IMR-90 (cell line): ENCODE measurements at regions not wholly inside any gene's neighbourhood (a gene's known extent, or its start where the extent isn't known, plus 50 kb on each side); places are given as distances from the start of the nearest gene placed in this dataset.

Experiments
- ATAC-seq: fragments of 200-7000 bp; cut with Tn5 transposase; 2 replicates; pipeline ENCODE4 v1.9.1; 2020; ENCODE audit warnings: low read depth, mild to moderate bottlenecking, moderate library complexity
- BruUV-seq: library from RNA; stranded (reverse); fragments of 400-500 nt; replicated peaks from 2 replicates; lab custom pipeline; 2021; lab: Mats Ljungman, UMichigan
- CTCF ChIA-PET: fragments of 300-600 bp; formaldehyde crosslinking; extraction: SDS; loops from one replicate; lab custom pipeline; 2021; ENCODE audit warnings: antibody characterized with exemption; lab: Yijun Ruan, JAX
- POLR2A ChIA-PET: fragments of 300-600 bp; sonication (Branson Sonifier 250); formaldehyde crosslinking; loops from one replicate; lab custom pipeline; 2022; ENCODE audit warnings: antibody characterized with exemption; ENCODE audit not compliant: unreplicated experiment; lab: Charles Lee
- DNase-seq: peaks from one replicate; pipeline ENCODE4 v3.0.0; 2013
- H2AFZ ChIP-seq: replicated peaks from 2 replicates; pipeline ENCODE3; 2013; ENCODE audit warnings: low read length, mild to moderate bottlenecking; ENCODE audit not compliant: poor library complexity
- H2AK5ac ChIP-seq: 2 replicates; pipeline ENCODE4 v1.6.1; 2013; ENCODE audit warnings: low read depth, low read length, inconsistent platforms
- H2AK9ac ChIP-seq: replicated peaks from 2 replicates; pipeline ENCODE3; 2013; ENCODE audit warnings: mild to moderate bottlenecking, low read depth, low read length, moderate library complexity; ENCODE audit not compliant: poor library complexity
- H2BK120ac ChIP-seq: 2 replicates; pipeline ENCODE4 v1.6.1; 2013; ENCODE audit warnings: low read depth, low read length, inconsistent platforms
- H2BK15ac ChIP-seq: 3 replicates; pipeline ENCODE4 v1.6.1; 2013; ENCODE audit warnings: low read depth, low read length, inconsistent platforms
- H2BK20ac ChIP-seq: 2 replicates; pipeline ENCODE4 v1.6.1; 2013; ENCODE audit warnings: low read depth, mild to moderate bottlenecking, inconsistent platforms, low read length, moderate library complexity
- H2BK5ac ChIP-seq: 2 replicates; pipeline ENCODE4 v1.6.1; 2013; ENCODE audit warnings: mild to moderate bottlenecking, low read depth, low read length, inconsistent platforms; ENCODE audit not compliant: poor library complexity, severe bottlenecking
- H3K14ac ChIP-seq: replicated peaks from 2 replicates; pipeline ENCODE4 v1.6.1; 2013; ENCODE audit warnings: low read depth, low read length, inconsistent platforms
- H3K18ac ChIP-seq: 2 replicates; pipeline ENCODE4 v1.6.1; 2013; ENCODE audit warnings: low read depth, low read length, control low read depth
- H3K23ac ChIP-seq: 2 replicates; pipeline ENCODE4 v1.6.1; 2013; ENCODE audit warnings: low read depth, low read length, inconsistent platforms
- H3K27ac ChIP-seq: 2 replicates; pipeline ENCODE4 v1.5.1; 2013; ENCODE audit warnings: mild to moderate bottlenecking, control low read depth, low read length; ENCODE audit not compliant: insufficient read depth
- H3K27me3 ChIP-seq: 2 replicates; pipeline ENCODE4 v1.6.1; 2013; ENCODE audit warnings: low read length; ENCODE audit not compliant: control insufficient read depth, insufficient read depth
- H3K36me3 ChIP-seq: 2 replicates; pipeline ENCODE4 v1.6.1; 2013; ENCODE audit warnings: low read length, mixed read lengths; ENCODE audit not compliant: control insufficient read depth, insufficient read depth
- H3K4ac ChIP-seq: 2 replicates; pipeline ENCODE4 v1.6.1; 2013; ENCODE audit warnings: low read depth, low read length, inconsistent platforms
- H3K4me1 ChIP-seq: 2 replicates; pipeline ENCODE4 v1.6.1; 2013; ENCODE audit warnings: low read length, mixed read lengths; ENCODE audit not compliant: control insufficient read depth, insufficient read depth
- H3K4me2 ChIP-seq: 2 replicates; pipeline ENCODE4 v1.6.1; 2013; ENCODE audit warnings: low read depth, mild to moderate bottlenecking, control low read depth, low read length, moderate library complexity
- H3K4me3 ChIP-seq: 2 replicates; pipeline ENCODE4 v1.5.1; 2013; ENCODE audit warnings: low read depth, mild to moderate bottlenecking, control low read depth, low read length, moderate library complexity; ENCODE audit not compliant: insufficient read depth
- H3K56ac ChIP-seq: 2 replicates; pipeline ENCODE4 v1.6.1; 2013; ENCODE audit warnings: low read length, inconsistent platforms; ENCODE audit not compliant: insufficient read depth; ENCODE audit errors: extremely low read depth
- H3K79me1 ChIP-seq, 2 experiments: 2 replicates each; pipeline ENCODE4 v1.6.1; 2013; ENCODE audit warnings: low read length in 2 of 2, inconsistent platforms in 1 of 2, low read depth in 1 of 2
- H3K9ac ChIP-seq: 2 replicates; pipeline ENCODE4 v1.6.1; 2013; ENCODE audit warnings: low read depth, low read length, control low read depth
- H3K9me1 ChIP-seq: 2 replicates; pipeline ENCODE4 v1.6.1; 2013; ENCODE audit warnings: low read length, inconsistent platforms; ENCODE audit not compliant: insufficient read depth
- H3K9me3 ChIP-seq: 2 replicates; pipeline ENCODE4 v1.6.1; 2013; ENCODE audit warnings: low read length; ENCODE audit not compliant: control insufficient read depth, insufficient read depth
- H4K20me1 ChIP-seq: 2 replicates; pipeline ENCODE4 v1.6.1; 2013; ENCODE audit warnings: low read length, inconsistent platforms; ENCODE audit not compliant: insufficient read depth
- H4K5ac ChIP-seq: 2 replicates; pipeline ENCODE4 v1.6.1; 2013; ENCODE audit warnings: mild to moderate bottlenecking, low read depth, low read length, control low read depth
- H4K8ac ChIP-seq, 2 experiments: 2 replicates each; pipeline ENCODE4 v1.6.1; 2013; ENCODE audit warnings: low read depth in 2 of 2, low read length in 2 of 2, control low read depth in 1 of 2, inconsistent platforms in 1 of 2
- H4K91ac ChIP-seq: 2 replicates; pipeline ENCODE4 v1.6.1; 2013; ENCODE audit warnings: low read depth, low read length, inconsistent platforms; ENCODE audit not compliant: insufficient read depth
- BHLHE40 ChIP-seq: fragments of 150-350 bp; IDR thresholded peaks from 2 replicates; pipeline ENCODE4 v1.6.1; 2016; ENCODE audit warnings: mild to moderate bottlenecking, low read depth, low read length
- CEBPB ChIP-seq: IDR thresholded peaks from 2 replicates; pipeline ENCODE4 v1.6.1; 2012; ENCODE audit warnings: low read depth, low read length, improper control_type of control experiment
- CHD1 ChIP-seq: IDR thresholded peaks from 2 replicates; pipeline ENCODE4 v1.6.1; 2012; ENCODE audit warnings: low read depth, low read length, improper control_type of control experiment
- ELK1 ChIP-seq: fragments of 150-350 bp; IDR thresholded peaks from 2 replicates; pipeline ENCODE4 v1.6.1; 2016; ENCODE audit warnings: low read depth, mild to moderate bottlenecking, low read length, moderate library complexity, borderline replicate concordance
- FOS ChIP-seq: fragments of 150-350 bp; IDR thresholded peaks from 2 replicates; pipeline ENCODE4 v1.6.1; 2016; ENCODE audit warnings: low read depth, low read length
- MAFK ChIP-seq: IDR thresholded peaks from 2 replicates; pipeline ENCODE4 v1.6.1; 2012; ENCODE audit warnings: low read depth, low read length, improper control_type of control experiment
- MAZ ChIP-seq: IDR thresholded peaks from 2 replicates; pipeline ENCODE4 v1.6.1; 2012; ENCODE audit warnings: low read depth, mild to moderate bottlenecking, low read length, improper control_type of control experiment, moderate library complexity, borderline replicate concordance
- MXI1 ChIP-seq: IDR thresholded peaks from 2 replicates; pipeline ENCODE4 v1.6.1; 2012; ENCODE audit warnings: low read depth, mild to moderate bottlenecking, low read length, moderate library complexity, borderline replicate concordance
- NFE2L2 ChIP-seq: fragments of 150-350 bp; IDR thresholded peaks from 2 replicates; pipeline ENCODE4 v1.6.1; 2016; ENCODE audit warnings: low read depth, mild to moderate bottlenecking, low read length
- POLR2A ChIP-seq: IDR thresholded peaks from 2 replicates; pipeline ENCODE4 v1.6.1; 2012; ENCODE audit warnings: mild to moderate bottlenecking, low read depth, low read length
- RFX5 ChIP-seq: IDR thresholded peaks from 2 replicates; pipeline ENCODE4 v1.8.0; 2012; ENCODE audit warnings: low read depth, mild to moderate bottlenecking, low read length, moderate library complexity
- SMC3 ChIP-seq: fragments of 150-350 bp; IDR thresholded peaks from 2 replicates; pipeline ENCODE4 v1.6.1; 2016; ENCODE audit warnings: low read depth, mild to moderate bottlenecking, antibody characterized with exemption, low read length, moderate library complexity
- USF2 ChIP-seq: fragments of 150-350 bp; IDR thresholded peaks from 2 replicates; pipeline ENCODE4 v1.6.1; 2017; ENCODE audit warnings: mild to moderate bottlenecking, antibody characterized with exemption, low read length, low read depth
- WGBS, 2 experiments: methylation state at CpG; one replicate each; pipeline versions ENCODE4 v1.1.5 to v1.1.7; 2013; ENCODE audit warnings: missing lambda C conversion rate in 2 of 2; ENCODE audit not compliant: insufficient read length in 1 of 2; ENCODE audit errors: extremely low coverage in 2 of 2; 5-methylcytosine and 5-hydroxymethylcytosine counted together
- dilution Hi-C: fragments of 300-500 bp; cut with HindIII; formaldehyde crosslinking; loops from one replicate; pipeline ENCODE4 v1.14.3; 2018; ENCODE audit warnings: low sequenced_read_pairs; ENCODE audit not compliant: unreplicated experiment
- in situ Hi-C: fragments of 300-500 bp; cut with MboI; formaldehyde crosslinking; loops from 3 replicates; pipeline ENCODE4 v1.14.3; 2019; ENCODE audit warnings: low sequenced_read_pairs, inconsistent platforms, mixed read lengths
- intact Hi-C: fragments of 100-400 bp; cut with micrococcal nuclease; formaldehyde crosslinking; loops from 2 replicates; pipeline ENCODE4 v1.10.0; 2022

- H3K79me1 ChIP-seq, result no peaks in the 10 kb centered on the region
- no peak overlapping the region for H3K4me3 ChIP-seq
- DNase-seq (no peak), ATAC-seq (no peak)
- dilution Hi-C loops (no loop called here), in situ Hi-C loops (loop anchor here (10.0 kb wide), 1 partner anchor 63 kb away; no protein-coding TSS in a partner anchor), intact Hi-C loops (no loop called here)
- H3K9me3 ChIP-seq, result peaks cover 2% of the 10 kb centered on the region; the same call in 1 of the 2 replicates
- H2BK5ac ChIP-seq, result no peak overlapping the region
- no peak overlapping the region for H3K9ac ChIP-seq
- H2AK5ac ChIP-seq, result no peak overlapping the region
- no peaks in the 10 kb centered on the region for H3K4me1 ChIP-seq
- no peak overlapping the region for H3K4me2 ChIP-seq
- H2AFZ ChIP-seq, result no peak overlapping the region
- H4K8ac ChIP-seq, result no peak overlapping the region
- no peaks in the 10 kb centered on the region for H3K9me1 ChIP-seq
- no peak overlapping the region for H3K18ac ChIP-seq
- no peak overlapping the region for H4K91ac ChIP-seq
- H3K4ac ChIP-seq, result no peak overlapping the region
- H4K5ac ChIP-seq, result no peak overlapping the region
- no peak overlapping the region for H2BK120ac ChIP-seq
- no TSS peak for BruUV-seq
- H2BK20ac ChIP-seq, result no peak overlapping the region
- no peaks in the 10 kb centered on the region for H3K27me3 ChIP-seq
- H3K14ac ChIP-seq, result no peak overlapping the region
- H4K20me1 ChIP-seq, result no peaks in the 10 kb centered on the region
- no CpG with 5 or more reads among the region's 2 CpGs for WGBS, 2 experiments
- ChIA-PET CTCF (no interaction called here), POLR2A (no interaction called here)
- no peak overlapping the region for H2BK15ac ChIP-seq
- no peak overlapping the region for H3K27ac ChIP-seq
- H3K36me3 ChIP-seq, result no peaks in the 10 kb centered on the region
- H3K56ac ChIP-seq, result no peak overlapping the region
- TF ChIP-seq FOS (no peak), POLR2A (no peak), MXI1 (no peak), CHD1 (no peak), MAZ (no peak), MAFK (no peak), NFE2L2 (no peak), SMC3 (no peak), USF2 (no peak), ELK1 (no peak), BHLHE40 (no peak), CEBPB (no peak), RFX5 (no peak)
- no peak overlapping the region for H3K23ac ChIP-seq
- no peak overlapping the region for H2AK9ac ChIP-seq
Observed at GRCh38 chr11:23632293-23632692, 772.0 kb upstream of the CCDC179 start.
